GM18502 (cell line): ENCODE measurements at regions not wholly inside any gene's neighbourhood (a gene's known extent, or its start where the extent isn't known, plus 50 kb on each side); places are given as distances from the start of the nearest gene placed in this dataset.
"Not testable (repeated sequence)": the region's sequence is repeated elsewhere in the genome, so short reads cannot be mapped to it uniquely, and the experiment has no call there.

Experiments
- ATAC-seq: cut with Tn5 transposase; IDR thresholded peaks from one replicate; pipeline ENCODE4 v1.9.1; 2021; ENCODE audit warnings: mild to moderate bottlenecking; ENCODE audit not compliant: unreplicated experiment, poor library complexity

- ATAC-seq: no peak
Observed at GRCh38 chr9:119955276-119955675, 586.0 kb upstream of the BRINP1 start.

- no peak for ATAC-seq
Observed at GRCh38 chr9:119951591-119951990, 582.4 kb upstream of the BRINP1 start.

- no peak for ATAC-seq
Observed at GRCh38 chr9:119951090-119951489, 581.9 kb upstream of the BRINP1 start.

GRCh38 chr9:119945686-119946085 lies 576.5 kb upstream of the BRINP1 start:
- ATAC-seq: no peak

GRCh38 chr9:119941091-119941490 lies 571.9 kb upstream of the BRINP1 start:
- no peak for ATAC-seq

- no peak for ATAC-seq
Observed at GRCh38 chr9:119938871-119939270, 569.6 kb upstream of the BRINP1 start.

GRCh38 chr9:119934497-119934896 lies 565.3 kb upstream of the BRINP1 start:
- no peak for ATAC-seq

- no peak for ATAC-seq
Observed at GRCh38 chr9:119933191-119933590, 564.0 kb upstream of the BRINP1 start.

GRCh38 chr9:119924736-119925135 lies 555.5 kb upstream of the BRINP1 start:
- ATAC-seq: no peak

- no peak for ATAC-seq
Observed at GRCh38 chr9:119917175-119917574, 547.9 kb upstream of the BRINP1 start.

- no peak for ATAC-seq
Observed at GRCh38 chr9:119907056-119907455, 537.8 kb upstream of the BRINP1 start.

GRCh38 chr9:119905724-119906123 lies 536.5 kb upstream of the BRINP1 start:
- no peak for ATAC-seq

- ATAC-seq: no peak
Observed at GRCh38 chr9:119903851-119904250, 534.6 kb upstream of the BRINP1 start.

- ATAC-seq: no peak
Observed at GRCh38 chr9:119902611-119903010, 533.4 kb upstream of the BRINP1 start.

GRCh38 chr9:119898316-119898715 lies 529.1 kb upstream of the BRINP1 start:
- no peak for ATAC-seq

- ATAC-seq: no peak
Observed at GRCh38 chr9:119884438-119884837, 515.2 kb upstream of the BRINP1 start.

- ATAC-seq: no peak
Observed at GRCh38 chr9:119881898-119882297, 512.7 kb upstream of the BRINP1 start.

GRCh38 chr9:119880361-119880760 lies 511.1 kb upstream of the BRINP1 start:
- no peak for ATAC-seq

- no peak for ATAC-seq
Observed at GRCh38 chr9:119877306-119877705, 508.1 kb upstream of the BRINP1 start.

GRCh38 chr9:119873877-119874276 lies 504.6 kb upstream of the BRINP1 start:
- no peak for ATAC-seq

GRCh38 chr9:119870251-119870650 lies 501.0 kb upstream of the BRINP1 start:
- not testable (repeated sequence) for ATAC-seq

- no peak for ATAC-seq
Observed at GRCh38 chr9:119868694-119869093, 499.5 kb upstream of the BRINP1 start.

- ATAC-seq: no peak
Observed at GRCh38 chr9:119861842-119862241, 492.6 kb upstream of the BRINP1 start.
